H9 (cell line): ENCODE measurements at regions not wholly inside any gene's neighbourhood (a gene's known extent, or its start where the extent isn't known, plus 50 kb on each side); places are given as distances from the start of the nearest gene placed in this dataset.

ENCODE experiments used
- DNase-seq: peaks from one replicate; pipeline ENCODE4 v3.0.0-alpha.2; 2017
- H2AFZ ChIP-seq: one replicate; pipeline ENCODE4 v1.6.1; 2013; ENCODE audit warnings: mild to moderate bottlenecking, low read length, control low read depth, moderate library complexity
- H2AK5ac ChIP-seq: 2 replicates; pipeline ENCODE4 v1.6.1; 2013; ENCODE audit warnings: low read length, control low read depth, mixed read lengths; ENCODE audit not compliant: insufficient read length
- H2BK120ac ChIP-seq: one replicate; pipeline ENCODE4 v1.6.1; 2013; ENCODE audit warnings: low read depth, mild to moderate bottlenecking, low read length, control low read depth, inconsistent platforms; ENCODE audit not compliant: poor library complexity, severe bottlenecking
- H2BK12ac ChIP-seq: 2 replicates; pipeline ENCODE4 v1.6.1; 2013; ENCODE audit warnings: low read length, control low read depth, mixed read lengths, low read depth; ENCODE audit not compliant: insufficient read length
- H2BK15ac ChIP-seq: 2 replicates; pipeline ENCODE4 v1.6.1; 2013; ENCODE audit warnings: low read depth, low read length, control low read depth
- H2BK20ac ChIP-seq: one replicate; pipeline ENCODE4 v1.6.1; 2013; ENCODE audit warnings: low read depth, mild to moderate bottlenecking, low read length, control low read depth, inconsistent platforms; ENCODE audit not compliant: poor library complexity, severe bottlenecking
- H2BK5ac ChIP-seq: 2 replicates; pipeline ENCODE4 v1.6.1; 2013; ENCODE audit warnings: low read length, control low read depth, mixed read lengths; ENCODE audit not compliant: insufficient read length
- H3K14ac ChIP-seq: 2 replicates; pipeline ENCODE4 v1.6.1; 2013; ENCODE audit warnings: low read length, control low read depth; ENCODE audit not compliant: insufficient read depth
- H3K18ac ChIP-seq: 2 replicates; pipeline ENCODE4 v1.6.1; 2013; ENCODE audit warnings: low read depth, mild to moderate bottlenecking, mixed read lengths, low read length, control low read depth; ENCODE audit not compliant: insufficient read length
- H3K23ac ChIP-seq: 2 replicates; pipeline ENCODE4 v1.6.1; 2013; ENCODE audit warnings: low read length, control low read depth, mixed read lengths, low read depth; ENCODE audit not compliant: insufficient read length
- H3K23me2 ChIP-seq: 2 replicates; pipeline ENCODE4 v1.6.1; 2013; ENCODE audit warnings: low read depth, mild to moderate bottlenecking, mixed read lengths, low read length, control low read depth; ENCODE audit not compliant: insufficient read length, poor library complexity, severe bottlenecking
- H3K27ac ChIP-seq: 2 replicates; pipeline ENCODE4 v1.5.1; 2013; ENCODE audit warnings: low read length, control low read depth, mixed read lengths, low read depth; ENCODE audit not compliant: insufficient read length
- H3K27me3 ChIP-seq: 2 replicates; pipeline ENCODE4 v1.6.1; 2013; ENCODE audit warnings: low read length, control low read depth, inconsistent platforms; ENCODE audit not compliant: insufficient read depth
- H3K4ac ChIP-seq: 2 replicates; pipeline ENCODE4 v1.6.1; 2013; ENCODE audit warnings: low read depth, mild to moderate bottlenecking, control low read depth, inconsistent platforms, low read length, moderate library complexity
- H3K4me1 ChIP-seq: 2 replicates; pipeline ENCODE4 v1.6.1; 2013; ENCODE audit warnings: low read length, control low read depth, inconsistent platforms; ENCODE audit not compliant: insufficient read depth
- H3K4me2 ChIP-seq: 2 replicates; pipeline ENCODE4 v1.6.1; 2013; ENCODE audit warnings: low read length, control low read depth, mixed read lengths; ENCODE audit not compliant: insufficient read length, insufficient read depth
- H3K56ac ChIP-seq: 2 replicates; pipeline ENCODE4 v1.6.1; 2013; ENCODE audit warnings: low read depth, mild to moderate bottlenecking, mixed read lengths, low read length, control low read depth; ENCODE audit not compliant: insufficient read length
- H3K79me1 ChIP-seq: 2 replicates; pipeline ENCODE4 v1.6.1; 2013; ENCODE audit warnings: low read depth, mild to moderate bottlenecking, moderate library complexity, low read length, control low read depth, inconsistent platforms; ENCODE audit not compliant: insufficient read depth, poor library complexity, severe bottlenecking
- H3K79me2 ChIP-seq: 2 replicates; pipeline ENCODE4 v1.6.1; 2013; ENCODE audit warnings: low read length, control low read depth, inconsistent platforms; ENCODE audit not compliant: insufficient read depth
- H3K9ac ChIP-seq: 2 replicates; pipeline ENCODE4 v1.6.1; 2013; ENCODE audit warnings: low read length, control low read depth, mixed read lengths; ENCODE audit not compliant: insufficient read length; ENCODE audit errors: extremely low read depth
- H3K9me3 ChIP-seq: one replicate; pipeline ENCODE4 v1.6.1; 2013; ENCODE audit warnings: low read depth, low read length, inconsistent platforms; ENCODE audit not compliant: control insufficient read depth
- H3T11ph ChIP-seq: one replicate; pipeline ENCODE4 v1.6.1; 2013; ENCODE audit warnings: mild to moderate bottlenecking, low read length, control low read depth, inconsistent platforms
- H4K20me1 ChIP-seq: one replicate; pipeline ENCODE4 v1.6.1; 2013; ENCODE audit not compliant: control insufficient read depth, insufficient read length, insufficient read depth
- H4K5ac ChIP-seq: 2 replicates; pipeline ENCODE4 v1.6.1; 2013; ENCODE audit warnings: low read depth, mild to moderate bottlenecking, mixed read lengths, low read length, control low read depth; ENCODE audit not compliant: insufficient read length
- H4K8ac ChIP-seq: replicated peaks from 2 replicates; pipeline ENCODE4 v1.6.1; 2013; ENCODE audit warnings: low read length, control low read depth, mixed read lengths, low read depth; ENCODE audit not compliant: insufficient read length
- H4K91ac ChIP-seq: 2 replicates; pipeline ENCODE4 v1.6.1; 2013; ENCODE audit warnings: low read depth, mild to moderate bottlenecking, moderate library complexity, mixed read lengths, low read length, control low read depth; ENCODE audit not compliant: insufficient read length
- H3K27ac Mint-ChIP-seq, 3 experiments: 2 replicates in 2 of 3; 3 replicates in 1 of 3; pipeline ENCODE4 v1.8.0; 2020 to 2021; ENCODE audit warnings: mixed read lengths in 3 of 3, mild to moderate bottlenecking in 1 of 3, moderate library complexity in 1 of 3
- H3K27me3 Mint-ChIP-seq: 2 replicates; pipeline ENCODE4 v1.8.0; 2021; ENCODE audit warnings: low read depth, mild to moderate bottlenecking, moderate library complexity, mixed read lengths
- H3K36me3 Mint-ChIP-seq, 3 experiments: 2 replicates in 2 of 3; 3 replicates in 1 of 3; pipeline ENCODE4 v1.8.0; 2020 to 2021; ENCODE audit warnings: low read depth in 3 of 3, mixed read lengths in 3 of 3; ENCODE audit not compliant: insufficient read depth in 1 of 3
- H3K4me1 Mint-ChIP-seq, 2 experiments: 2 replicates each; pipeline ENCODE4 v1.8.0; 2020; ENCODE audit warnings: mixed read lengths in 2 of 2
- H3K4me3 Mint-ChIP-seq, 2 experiments: 2 replicates in 1 of 2; 3 replicates in 1 of 2; pipeline ENCODE4 v1.8.0; 2020 to 2021; ENCODE audit warnings: mild to moderate bottlenecking in 2 of 2, mixed read lengths in 2 of 2, moderate library complexity in 1 of 2
- H3K9me3 Mint-ChIP-seq, 2 experiments: 2 replicates in 1 of 2; 3 replicates in 1 of 2; pipeline ENCODE4 v1.8.0; 2020; ENCODE audit warnings: mild to moderate bottlenecking in 2 of 2, mixed read lengths in 2 of 2, moderate library complexity in 1 of 2
- CTCF ChIP-seq: fragments of 200-600 bp; sonication (generic); conservative IDR thresholded peaks from 3 replicates; pipeline ENCODE4 v1.8.0; 2021; ENCODE audit warnings: antibody characterized with exemption, mild to moderate bottlenecking
- WGBS: extraction: QIAGEN DNeasy Blood & Tissue Kit; methylation state at CpG from one replicate; pipeline ENCODE4 v1.1.7; 2013; ENCODE audit warnings: missing lambda C conversion rate, low lambda C conversion rate, mixed read lengths; ENCODE audit not compliant: insufficient read length; ENCODE audit errors: extremely low coverage; 5-methylcytosine and 5-hydroxymethylcytosine counted together

GRCh38 chr7:35415411-35415822 is 161.5 kb upstream of the TBX20 start:
- H3K27ac Mint-ChIP-seq = peak overlapping the region in 1 of 3 experiments; percentile 49; a peak in 1 of 7 replicates
- Histone ChIP-seq H4K91ac (no peak overlapping the region), H2BK20ac (no peak overlapping the region), H3K4ac (no peak overlapping the region), H3K79me1 (no peaks in the 10 kb centered on the region), H3K23ac (no peak overlapping the region), H3K23me2 (no peaks in the 10 kb centered on the region), H3K27ac (no peak overlapping the region), H2AK5ac (no peak overlapping the region), H2BK5ac (no peak overlapping the region), H3K4me1 (no peaks in the 10 kb centered on the region), H4K20me1 (no peaks in the 10 kb centered on the region), H3K18ac (no peak overlapping the region), H2BK120ac (no peak overlapping the region), H3T11ph (no peak overlapping the region), H4K8ac (no peak overlapping the region), H4K5ac (no peak overlapping the region), H3K14ac (no peak overlapping the region), H3K56ac (no peak overlapping the region), H2BK15ac (no peak overlapping the region), H3K9me3 (no peaks in the 10 kb centered on the region), H3K9ac (no peak overlapping the region), H3K27me3 (no peaks in the 10 kb centered on the region), H3K79me2 (no peaks in the 10 kb centered on the region), H3K4me2 (no peak overlapping the region), H2BK12ac (no peak overlapping the region), H2AFZ (no peak overlapping the region)
- H3K9me3 Mint-ChIP-seq = no peaks in the 10 kb centered on the region
- H3K27me3 Mint-ChIP-seq = peaks cover 73% of the 10 kb centered on the region
- no peak for DNase-seq
- no CpG with 5 or more reads among the region's 6 CpGs for WGBS
- no peaks in the 10 kb centered on the region for H3K36me3 Mint-ChIP-seq
- peaks cover 0 to 5% of the 10 kb centered on the region in 2 experiments; a peak in 1 of 4 replicates for H3K4me1 Mint-ChIP-seq
- H3K4me3 Mint-ChIP-seq = no peak overlapping the region
- no peak for TF ChIP-seq CTCF
